ENCODE measurements at regions not wholly inside any gene's neighbourhood (a gene's known extent, or its start where the extent isn't known, plus 50 kb on each side); places are given as distances from the start of the nearest gene placed in this dataset.

DNA sequence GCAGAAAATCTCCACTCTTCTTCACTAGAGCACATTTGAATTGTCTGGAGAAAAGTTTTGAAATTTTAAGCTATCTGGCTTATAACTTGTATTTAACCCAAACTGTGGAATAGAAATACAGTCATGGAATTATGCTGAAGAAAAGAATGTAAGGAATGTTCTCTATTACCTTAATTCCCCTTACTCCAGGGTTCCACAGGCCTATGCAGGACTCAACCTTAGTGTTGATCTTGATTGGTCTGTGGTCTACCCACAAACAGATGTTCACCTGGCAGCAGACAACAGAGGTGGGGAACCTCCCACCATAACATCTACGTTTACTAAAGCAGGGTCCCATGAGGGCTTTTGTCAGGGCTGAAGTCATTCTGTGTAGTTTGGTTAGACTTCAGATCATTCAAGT, 189.3 kb upstream of the GPRIN3 start:
- TF ChIP-seq EP300 (IDR thresholded peaks at IDR 0.05; ENCODE audit: borderline replicate concordance) (no peak), CREB1 (IDR thresholded peaks at IDR 0.05; ENCODE audit: low read depth) (no peak), CEBPB (IDR thresholded peaks at IDR 0.05) (no peak), FOXM1 (IDR thresholded peaks at IDR 0.05; ENCODE audit: borderline replicate concordance, low read depth) (no peak), TCF12 (IDR thresholded peaks at IDR 0.05; ENCODE audit: low read depth) (no peak), NFIC (IDR thresholded peaks at IDR 0.05) (no peak), ZBTB7A (IDR thresholded peaks at IDR 0.05; ENCODE audit: low read depth) (no peak), RAD21 (IDR thresholded peaks at IDR 0.05; ENCODE audit: low read depth) (no peak), EGR1 (IDR thresholded peaks at IDR 0.05) (no peak), TEAD4 (IDR thresholded peaks at IDR 0.05) (no peak), TAF1 (IDR thresholded peaks at IDR 0.05; ENCODE audit: low read depth) (no peak), YY1 (IDR thresholded peaks at IDR 0.05; ENCODE audit: low read depth) (no peak), REST (IDR thresholded peaks at IDR 0.05; ENCODE audit: low read depth) (no peak)
- TF ChIP-seq, protein P1, sequence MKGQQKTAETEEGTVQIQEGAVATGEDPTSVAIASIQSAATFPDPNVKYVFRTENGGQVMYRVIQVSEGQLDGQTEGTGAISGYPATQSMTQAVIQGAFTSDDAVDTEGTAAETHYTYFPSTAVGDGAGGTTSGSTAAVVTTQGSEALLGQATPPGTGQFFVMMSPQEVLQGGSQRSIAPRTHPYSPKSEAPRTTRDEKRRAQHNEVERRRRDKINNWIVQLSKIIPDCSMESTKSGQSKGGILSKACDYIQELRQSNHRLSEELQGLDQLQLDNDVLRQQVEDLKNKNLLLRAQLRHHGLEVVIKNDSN (IDR thresholded peaks at IDR 0.05) = no peak
- TF ChIP-seq, protein P2, sequence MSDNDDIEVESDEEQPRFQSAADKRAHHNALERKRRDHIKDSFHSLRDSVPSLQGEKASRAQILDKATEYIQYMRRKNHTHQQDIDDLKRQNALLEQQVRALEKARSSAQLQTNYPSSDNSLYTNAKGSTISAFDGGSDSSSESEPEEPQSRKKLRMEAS (IDR thresholded peaks at IDR 0.05) = no peak

DNA sequence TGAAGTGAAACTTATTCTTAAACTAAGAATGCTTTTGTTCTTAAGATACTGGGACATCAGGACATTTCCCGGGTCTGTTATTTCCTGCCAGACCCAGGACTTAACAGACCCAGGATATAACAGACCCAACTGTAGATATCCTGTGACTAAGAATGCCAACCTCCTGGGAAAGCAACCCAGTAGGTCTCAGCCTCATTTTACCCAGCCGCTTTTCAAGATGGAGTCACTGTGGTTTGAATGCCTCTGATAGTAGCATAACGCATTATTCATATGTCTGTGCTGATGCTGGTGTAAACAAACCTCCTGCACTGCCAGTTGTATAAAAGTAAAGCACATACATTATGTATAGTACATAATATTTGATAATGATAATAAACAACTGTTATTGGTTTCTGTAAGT, 185.8 kb upstream of the GPRIN3 start:
- TF ChIP-seq TAF1 (IDR thresholded peaks at IDR 0.05; ENCODE audit: low read depth) (no peak), EP300 (IDR thresholded peaks at IDR 0.05; ENCODE audit: borderline replicate concordance) (no peak), NFIC (IDR thresholded peaks at IDR 0.05) (no peak)

DNA sequence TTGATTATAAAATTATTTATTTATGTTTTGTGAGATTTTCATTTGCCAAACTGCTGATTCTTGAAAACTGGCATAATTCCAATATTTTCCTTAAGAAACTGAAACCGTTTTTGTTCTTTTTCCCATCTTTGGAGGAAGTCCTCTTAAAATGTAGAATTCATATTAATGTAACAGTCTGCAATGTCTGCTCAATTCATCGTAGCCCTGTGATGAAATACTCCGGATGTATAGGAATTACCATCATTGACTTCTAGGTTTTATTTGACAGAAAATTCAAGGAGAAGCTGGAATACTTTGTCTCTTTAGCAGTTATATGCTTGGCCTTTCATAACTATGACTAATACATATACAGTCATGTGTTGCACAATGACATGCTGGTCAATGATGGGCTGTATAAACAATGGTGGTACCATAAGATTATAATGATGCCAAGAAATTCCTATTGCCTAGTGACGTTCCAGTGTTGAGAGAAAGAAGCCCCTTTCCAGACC, 185.0 kb upstream of the GPRIN3 start:
- TF ChIP-seq EGR1 (IDR thresholded peaks at IDR 0.05) (no peak), CEBPB (IDR thresholded peaks at IDR 0.05) (0 out of 2 replicates have a peak, but pooled peaks have one; percentile 4)

- TF ChIP-seq NFIC (IDR thresholded peaks at IDR 0.05) = no peak
- TF ChIP-seq FOXM1 (IDR thresholded peaks at IDR 0.05; ENCODE audit: borderline replicate concordance, low read depth) = no peak
- TF ChIP-seq, protein P1 (IDR thresholded peaks at IDR 0.05) = no peak
- TF ChIP-seq CREB1 (IDR thresholded peaks at IDR 0.05; ENCODE audit: low read depth) = no peak
- TF ChIP-seq YY1 (IDR thresholded peaks at IDR 0.05; ENCODE audit: low read depth) = no peak
- TF ChIP-seq, protein P2 (IDR thresholded peaks at IDR 0.05) = no peak
- no peak for TF ChIP-seq ZBTB7A (IDR thresholded peaks at IDR 0.05; ENCODE audit: low read depth)
- no peak for TF ChIP-seq TEAD4 (IDR thresholded peaks at IDR 0.05)
- no peak for TF ChIP-seq TCF12 (IDR thresholded peaks at IDR 0.05; ENCODE audit: low read depth)
- TF ChIP-seq REST (IDR thresholded peaks at IDR 0.05; ENCODE audit: low read depth) = no peak
- TF ChIP-seq TAF1 (IDR thresholded peaks at IDR 0.05; ENCODE audit: low read depth) = no peak
- no peak for TF ChIP-seq EP300 (IDR thresholded peaks at IDR 0.05; ENCODE audit: borderline replicate concordance)
These were observed 184.2 kb upstream of the GPRIN3 start for GRCh38 chr4:89491761-89492160.

DNA sequence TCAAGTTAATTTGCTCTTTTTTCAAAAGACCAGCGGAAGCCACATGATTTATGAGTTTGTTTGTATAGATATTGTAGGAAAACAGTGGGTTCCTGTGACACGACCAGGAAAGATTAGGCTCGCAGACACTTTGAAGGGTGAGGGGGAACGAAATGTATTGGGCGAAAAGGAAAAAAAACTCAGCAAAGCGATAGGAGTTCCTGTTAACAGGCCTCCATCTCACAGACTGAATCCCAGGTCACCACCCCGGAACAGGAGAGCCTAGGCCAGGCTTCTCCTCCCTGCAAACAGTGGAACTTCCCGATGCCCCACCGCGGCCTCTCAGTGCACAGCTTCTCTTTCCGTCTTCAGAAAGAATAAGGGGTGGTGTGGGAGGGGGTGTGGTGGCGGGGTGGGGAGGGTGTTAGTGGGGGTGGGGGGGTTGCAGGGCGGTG, 181.8 kb upstream of the GPRIN3 start:
- TF ChIP-seq TAF1 (IDR thresholded peaks at IDR 0.05; ENCODE audit: low read depth) = no peak

DNA sequence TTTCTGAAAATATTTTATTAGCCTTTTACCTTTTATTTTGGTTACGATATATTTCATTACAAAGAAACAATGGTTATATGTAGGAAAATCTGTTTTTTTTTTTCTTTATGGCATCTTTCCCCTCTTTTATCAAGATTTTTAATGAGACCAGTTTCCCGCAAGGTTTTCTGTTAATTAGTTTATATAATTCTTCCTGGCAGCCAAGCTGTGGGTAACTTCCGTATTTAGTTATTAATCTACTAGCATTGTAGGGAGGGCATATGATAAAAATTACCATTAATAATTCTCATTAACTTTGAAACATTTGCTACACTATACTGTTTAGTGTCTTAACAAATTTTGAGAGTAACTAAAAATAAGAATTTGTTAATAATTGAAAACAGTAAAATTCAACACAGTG, 181.1 kb upstream of the GPRIN3 start:
- TF ChIP-seq, protein P1 (IDR thresholded peaks at IDR 0.05) = no peak
- TF ChIP-seq EP300 (IDR thresholded peaks at IDR 0.05; ENCODE audit: borderline replicate concordance) (no peak), YY1 (IDR thresholded peaks at IDR 0.05; ENCODE audit: low read depth) (no peak), CEBPB (IDR thresholded peaks at IDR 0.05) (no peak), RAD21 (IDR thresholded peaks at IDR 0.05; ENCODE audit: low read depth) (no peak), CREB1 (IDR thresholded peaks at IDR 0.05; ENCODE audit: low read depth) (no peak), TEAD4 (IDR thresholded peaks at IDR 0.05) (no peak), ZBTB7A (IDR thresholded peaks at IDR 0.05; ENCODE audit: low read depth) (no peak), TAF1 (IDR thresholded peaks at IDR 0.05; ENCODE audit: low read depth) (no peak), TCF12 (IDR thresholded peaks at IDR 0.05; ENCODE audit: low read depth) (no peak), NFIC (IDR thresholded peaks at IDR 0.05) (no peak), EGR1 (IDR thresholded peaks at IDR 0.05) (no peak), FOXM1 (IDR thresholded peaks at IDR 0.05; ENCODE audit: borderline replicate concordance, low read depth) (no peak), REST (IDR thresholded peaks at IDR 0.05; ENCODE audit: low read depth) (no peak)
- TF ChIP-seq, protein P2 (IDR thresholded peaks at IDR 0.05) = no peak
